Ovary (tissue), 3 donors: ENCODE measurements at regions not wholly inside any gene's neighbourhood (a gene's known extent, or its start where the extent isn't known, plus 50 kb on each side); places are given as distances from the start of the nearest gene placed in this dataset.
"Not testable (repeated sequence)": the region's sequence is repeated elsewhere in the genome, so short reads cannot be mapped to it uniquely, and the experiment has no call there.

Source experiments
- CTCF ChIP-seq, 3 donors: fragments of 450-650 bp in 2 of 3; fragments of 200-600 bp in 1 of 3; IDR thresholded peaks; one replicate each; pipeline versions ENCODE4 v1.5.1 to v1.8.0; 2016 to 2022; ENCODE audit warnings: antibody characterized with exemption in 3 of 3, mild to moderate bottlenecking in 1 of 3
- EP300 ChIP-seq: sonication (generic); formaldehyde crosslinking; IDR thresholded peaks from one replicate; pipeline ENCODE4 v1.6.1; 2017; ENCODE audit warnings: antibody characterized with exemption
- POLR2A ChIP-seq: fragments of 450-650 bp; IDR thresholded peaks from one replicate; pipeline ENCODE4 v1.6.1; 2017; ENCODE audit warnings: antibody characterized with exemption, mild to moderate bottlenecking, moderate library complexity
- donor health status: DM: no; HTN: no; CAD: no.

- not testable (repeated sequence) for TF ChIP-seq POLR2A; CTCF (IDR thresholded peaks at IDR 0.05); EP300
Measured at GRCh38 chr2:111374734-111375133, 254.0 kb downstream of the BCL2L11 start.
